ENCODE measurements at regions not wholly inside any gene's neighbourhood (a gene's known extent, or its start where the extent isn't known, plus 50 kb on each side); places are given as distances from the start of the nearest gene placed in this dataset.

- no peak for DNase-seq (ENCODE audit: low read depth in 2 of 2)
Measured at GRCh38 chr7:371119-371778, 81.3 kb downstream of the FOXL3 start.

DNA sequence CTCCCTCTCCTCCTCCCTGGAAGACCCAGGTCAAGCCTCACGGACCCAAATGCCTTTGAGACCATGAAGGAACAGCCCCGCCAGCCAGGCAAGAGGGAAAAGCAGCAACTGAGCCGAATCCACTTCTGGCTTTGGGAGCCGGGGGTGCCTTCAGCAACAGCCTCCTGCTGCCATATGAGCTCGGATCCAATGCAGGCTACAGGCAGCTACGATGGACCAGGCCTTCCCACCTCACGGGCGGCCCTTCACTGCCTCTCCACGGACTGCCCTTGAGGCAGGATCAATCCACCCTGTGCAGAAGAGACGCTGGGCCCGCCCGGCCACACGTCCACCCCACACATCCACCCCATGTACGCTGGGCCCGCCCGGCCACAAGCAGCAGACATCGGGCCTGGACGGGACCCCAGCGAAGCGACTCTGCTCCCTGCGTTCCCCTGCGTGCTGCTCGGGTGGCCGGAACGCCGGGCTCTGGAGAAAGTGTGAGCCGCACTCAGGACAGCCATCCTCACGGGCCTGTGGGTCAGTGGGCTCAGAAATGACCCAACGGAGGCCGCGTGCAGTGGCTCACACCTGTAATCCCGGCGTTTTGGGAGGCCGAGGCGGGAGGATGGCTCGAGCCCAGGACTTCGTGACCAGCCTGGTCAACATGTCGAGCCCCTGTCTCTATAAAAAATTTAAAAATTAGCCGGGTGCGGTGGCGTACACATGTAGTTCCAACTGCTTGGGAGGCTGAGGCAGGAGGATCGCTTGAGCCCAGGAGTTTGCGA lies 82.0 kb downstream of the FOXL3 start:
- DNase-seq (ENCODE audit: low read depth in 2 of 2): no peak

DNA sequence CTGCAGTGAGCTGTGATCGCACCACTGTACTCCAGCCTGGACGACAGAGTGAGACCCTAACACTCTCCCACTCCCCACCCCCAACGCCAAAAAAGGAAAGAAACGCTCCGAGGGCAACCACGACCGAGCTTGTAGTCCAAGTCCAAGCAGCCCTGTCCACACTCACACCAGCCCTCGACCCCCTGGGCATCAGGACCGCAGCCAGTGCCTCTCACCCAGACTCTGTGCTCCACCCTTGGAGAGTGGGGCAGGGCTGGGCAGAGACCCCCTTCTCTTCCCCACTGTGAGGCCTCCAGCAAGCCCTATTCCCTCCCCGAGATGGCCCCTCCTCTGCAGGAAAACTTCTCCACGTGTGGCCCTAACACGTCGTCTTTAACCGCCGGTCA lies 82.6 kb downstream of the FOXL3 start:
- DNase-seq (ENCODE audit: low read depth in 2 of 2): no peak

- no peak for DNase-seq (ENCODE audit: low read depth in 2 of 2)
Measured at GRCh38 chr7:372932-373791, 83.2 kb downstream of the FOXL3 start.

- no peak for DNase-seq (ENCODE audit: low read depth in 2 of 2)
Measured at GRCh38 chr7:373818-374705, 84.1 kb downstream of the FOXL3 start.

DNA sequence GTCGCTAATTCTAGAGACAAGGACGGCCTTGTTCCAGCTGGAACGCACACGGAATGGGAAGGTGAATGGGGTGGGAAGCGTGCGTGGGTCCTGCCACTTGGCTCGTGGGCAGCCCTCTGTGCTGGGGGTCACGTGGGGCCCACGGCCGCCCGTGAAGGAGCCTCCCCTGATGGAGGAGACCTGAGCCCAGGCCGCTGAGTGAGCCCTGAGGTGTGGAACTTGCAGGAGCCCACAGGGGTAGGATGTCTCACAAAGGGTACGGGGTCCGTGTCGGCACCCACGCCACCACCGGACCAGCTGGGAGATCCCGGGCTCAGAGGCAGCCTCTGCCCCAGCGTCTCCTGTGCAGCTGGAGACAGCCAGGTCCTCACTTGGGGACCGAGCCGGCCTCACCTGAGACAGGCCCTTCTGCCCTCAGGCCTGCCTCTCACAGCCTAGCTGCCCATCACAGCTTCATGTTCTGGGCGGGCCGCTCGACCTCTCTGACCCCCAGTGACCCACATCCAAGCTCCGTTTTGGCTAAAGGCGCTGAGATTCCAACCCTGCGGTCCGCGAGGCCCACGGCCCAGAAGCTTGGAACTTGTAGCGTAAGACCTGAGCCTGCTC lies 84.8 kb downstream of the FOXL3 start:
- DNase-seq (ENCODE audit: low read depth in 2 of 2): no peak

- DNase-seq (ENCODE audit: low read depth in 2 of 2): no peak
Measured at GRCh38 chr7:375321-375831, 85.4 kb downstream of the FOXL3 start.

DNA sequence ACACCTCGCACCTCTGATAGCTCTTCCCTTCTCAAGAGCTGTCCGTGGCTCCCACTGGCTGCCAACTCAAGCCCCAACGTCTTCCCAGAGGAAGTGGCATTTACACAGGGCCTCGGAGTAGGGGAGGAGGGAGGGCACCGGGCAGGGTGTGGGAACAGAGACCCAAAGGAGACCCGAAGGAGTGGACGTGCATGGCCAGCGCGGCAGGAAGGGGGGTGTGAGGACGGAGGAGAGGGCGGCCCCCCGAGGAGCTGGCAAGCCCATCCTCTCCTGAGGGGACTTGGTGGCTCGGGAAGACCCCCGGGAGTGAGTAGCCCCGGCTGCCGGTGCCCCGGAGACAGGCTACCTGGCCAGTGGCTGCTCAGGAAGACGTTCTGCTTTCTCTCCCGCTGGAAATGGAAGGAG lies 85.9 kb downstream of the FOXL3 start:
- DNase-seq (ENCODE audit: low read depth in 2 of 2): no peak

DNA sequence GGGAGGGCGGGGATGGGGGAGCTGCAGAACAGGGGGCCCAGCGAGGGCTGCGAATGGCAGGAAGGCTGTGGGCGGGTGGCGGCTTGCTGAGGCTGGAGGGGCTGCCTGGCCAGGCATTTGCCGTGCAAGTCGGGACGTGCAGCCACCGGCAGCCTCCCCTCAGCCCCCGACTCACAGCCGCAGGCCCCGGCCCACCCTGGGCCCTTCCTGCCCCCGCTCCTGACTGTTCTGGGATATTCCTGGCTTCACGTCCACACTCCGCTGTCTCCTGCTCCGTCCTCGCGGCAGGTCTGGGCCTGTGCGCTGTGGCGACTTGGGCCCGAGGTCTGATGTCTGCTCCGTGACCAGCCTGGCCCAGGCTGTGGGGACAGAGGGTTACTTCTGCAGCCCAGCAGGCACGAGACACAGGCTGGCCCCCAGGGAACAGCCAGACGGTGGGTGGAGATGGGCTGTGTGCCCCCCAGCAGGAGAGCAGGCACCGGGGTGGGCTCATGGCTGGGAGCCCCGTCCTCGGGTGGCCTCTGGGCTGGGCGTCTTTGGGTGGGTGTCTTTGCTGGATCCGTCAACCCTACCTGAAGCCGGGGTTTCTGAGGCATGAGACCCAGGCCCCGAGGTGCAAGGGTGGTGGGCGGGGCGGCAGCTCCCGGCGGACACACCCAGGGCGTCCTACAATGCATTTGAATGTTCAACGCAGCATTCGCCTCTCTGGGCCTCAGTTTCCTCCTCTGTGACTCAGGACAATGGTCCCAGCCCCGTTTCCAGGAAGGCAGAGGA lies 86.5 kb downstream of the FOXL3 start:
- no peak for DNase-seq (ENCODE audit: low read depth in 2 of 2)

- no peak for DNase-seq (ENCODE audit: low read depth in 2 of 2)
Measured at GRCh38 chr7:377080-378040, 87.4 kb downstream of the FOXL3 start.

DNA sequence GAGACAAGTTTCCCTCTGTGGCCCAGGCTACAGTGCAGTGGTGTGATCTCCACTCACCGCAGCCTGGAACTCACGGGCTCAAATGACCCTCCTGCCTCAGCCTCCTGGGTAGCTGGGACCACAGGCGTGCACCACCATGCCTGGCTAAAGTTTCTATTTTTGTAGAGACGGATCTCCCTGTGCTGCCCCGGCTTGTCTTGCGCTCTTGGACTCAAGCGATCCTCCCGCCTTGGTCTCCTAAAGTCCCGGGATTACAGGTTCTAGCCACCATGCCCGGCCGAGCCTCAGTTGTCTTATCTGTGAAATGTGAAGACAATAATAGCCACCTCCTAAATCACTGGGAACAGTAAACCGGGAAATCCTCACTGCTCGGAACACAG lies 88.1 kb downstream of the FOXL3 start:
- no peak for DNase-seq (ENCODE audit: low read depth in 2 of 2)

- no peak for DNase-seq (ENCODE audit: low read depth in 2 of 2)
Measured at GRCh38 chr7:378551-379455, 88.8 kb downstream of the FOXL3 start.

DNA sequence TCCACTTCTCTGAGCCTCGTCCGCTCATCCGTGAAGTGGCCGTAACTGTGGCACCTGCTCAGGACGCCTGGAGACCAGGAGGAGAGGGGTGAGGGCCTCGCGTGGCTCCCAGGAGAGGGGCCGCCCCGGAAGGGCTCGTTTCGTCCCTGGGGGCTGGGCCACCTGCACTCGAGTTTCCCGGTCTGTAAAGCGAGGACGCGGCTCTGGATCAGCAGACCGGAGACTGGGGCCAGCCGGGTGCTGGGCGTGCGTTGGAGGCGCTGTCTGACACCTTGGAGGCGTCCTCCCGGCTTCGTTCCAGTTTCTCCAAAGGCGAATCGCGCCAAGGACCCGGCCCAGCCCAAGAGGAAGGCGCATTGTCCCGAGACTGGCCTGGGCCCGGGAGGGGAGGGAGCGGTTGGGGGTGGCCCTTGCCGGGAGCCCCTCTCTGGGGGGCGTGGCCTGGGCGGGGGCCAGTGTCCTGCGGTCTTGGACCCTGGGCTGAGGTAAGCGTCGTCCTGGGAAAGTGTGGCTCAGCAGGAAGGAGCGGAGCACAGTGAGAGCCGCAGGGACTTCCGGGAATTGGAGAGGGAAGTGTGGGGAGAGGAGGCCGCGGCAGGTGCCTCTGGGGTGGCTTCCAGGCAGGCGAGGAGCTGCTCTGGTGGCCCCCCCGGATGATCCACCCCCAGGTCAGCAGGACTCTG lies 89.6 kb downstream of the FOXL3 start:
- no peak for DNase-seq (ENCODE audit: low read depth in 2 of 2)

DNA sequence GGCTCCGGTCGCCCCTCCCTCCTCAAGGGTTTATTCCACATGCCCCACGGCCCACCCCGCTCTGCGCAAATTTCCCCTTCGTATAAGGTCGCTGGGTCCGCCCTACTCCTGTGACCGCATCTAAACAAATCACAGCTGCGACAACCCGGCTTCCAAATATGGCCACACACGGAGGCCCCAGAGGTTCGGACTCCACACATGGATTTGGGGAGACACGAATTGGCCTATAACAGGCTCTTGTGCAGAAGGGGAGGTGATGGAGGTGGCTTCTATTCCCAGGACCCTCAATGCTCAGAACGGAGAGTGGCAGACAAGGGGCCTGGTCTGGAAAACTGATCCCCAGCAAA lies 90.1 kb downstream of the FOXL3 start:
- DNase-seq (ENCODE audit: low read depth in 2 of 2): no peak

GRCh38 chr7:380711-381210 lies 90.8 kb downstream of the FOXL3 start:
- no peak for DNase-seq (ENCODE audit: low read depth in 2 of 2)

DNA sequence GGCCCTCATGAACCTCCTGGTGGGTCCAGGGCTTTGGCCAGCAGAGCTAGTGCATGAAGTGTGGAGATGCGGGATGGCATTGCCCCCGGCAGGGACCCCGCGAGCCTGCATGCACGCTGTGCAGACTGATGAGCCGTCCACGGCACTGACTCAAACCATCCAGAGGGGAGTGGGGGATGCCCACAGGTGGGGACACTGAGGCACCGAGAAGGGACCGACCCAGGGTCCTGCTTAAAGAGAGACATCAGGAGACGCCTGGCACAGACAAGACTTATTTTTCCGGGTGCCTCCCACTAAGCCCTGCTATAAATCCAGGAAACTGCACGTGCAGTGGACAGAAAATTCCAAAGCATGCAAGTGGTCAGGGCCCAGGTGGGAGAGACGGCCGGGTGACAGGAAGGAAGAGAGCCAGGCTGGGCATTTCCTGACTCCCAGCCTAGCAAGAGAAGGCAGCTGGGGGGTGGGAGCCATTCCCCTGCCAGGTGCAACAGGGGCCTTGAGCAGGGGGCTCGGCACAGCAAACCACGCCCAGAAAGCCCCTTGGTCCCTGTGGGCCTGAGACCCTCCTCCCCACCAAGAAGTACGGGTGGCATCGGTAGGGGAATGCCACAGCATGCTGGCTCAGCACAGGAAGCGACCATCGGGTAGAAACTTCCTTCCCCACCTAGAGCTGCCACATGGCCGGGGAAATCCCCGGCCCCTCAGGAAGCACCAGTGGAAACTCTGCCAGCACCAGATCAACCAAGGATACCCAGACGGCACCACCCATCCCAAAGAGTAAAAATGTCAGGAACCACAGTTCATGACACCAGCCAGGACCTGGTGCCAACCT lies 91.5 kb downstream of the FOXL3 start:
- peak; percentile 26 to 54 for DNase-seq (ENCODE audit: low read depth in 2 of 2)
